ENCODE measurements at regions not wholly inside any gene's neighbourhood (a gene's known extent, or its start where the extent isn't known, plus 50 kb on each side); places are given as distances from the start of the nearest gene placed in this dataset.

GRCh38 chr5:124477062-124477461, 269.4 kb downstream of the ZNF608 start:
- no peaks in the 10 kb centered on the region for H3K9me3 ChIP-seq (ENCODE audit: control insufficient read depth, low read length)
- H3K9ac ChIP-seq (ENCODE audit: low read length), result no peak overlapping the region
- H3K36me3 ChIP-seq (ENCODE audit: control insufficient read depth, insufficient read depth, low read length), result no peaks in the 10 kb centered on the region
- no peaks in the 10 kb centered on the region for H3K27me3 ChIP-seq (ENCODE audit: control insufficient read depth, insufficient read depth, low read length)
- H3K4me1 ChIP-seq (ENCODE audit: control insufficient read depth, insufficient read depth, low read length), result no peaks in the 10 kb centered on the region
- no peak overlapping the region for H3K4me3 ChIP-seq (ENCODE audit: low read length)

- H3K9ac ChIP-seq (ENCODE audit: low read length), result no peak overlapping the region
- H3K9me3 ChIP-seq (ENCODE audit: control insufficient read depth, low read length), result no peaks in the 10 kb centered on the region
- no peaks in the 10 kb centered on the region for H3K27me3 ChIP-seq (ENCODE audit: control insufficient read depth, insufficient read depth, low read length)
- H3K36me3 ChIP-seq (ENCODE audit: control insufficient read depth, insufficient read depth, low read length), result no peaks in the 10 kb centered on the region
- no peak overlapping the region for H3K4me3 ChIP-seq (ENCODE audit: low read length)
- H3K4me1 ChIP-seq (ENCODE audit: control insufficient read depth, insufficient read depth, low read length), result no peaks in the 10 kb centered on the region
Measured at GRCh38 chr5:124474528-124475215, 271.8 kb downstream of the ZNF608 start.

- no peaks in the 10 kb centered on the region for H3K27me3 ChIP-seq (ENCODE audit: control insufficient read depth, insufficient read depth, low read length)
Measured at GRCh38 chr5:124468671-124469411, 277.6 kb downstream of the ZNF608 start.

GRCh38 chr5:124467745-124468144, 278.7 kb downstream of the ZNF608 start:
- no peaks in the 10 kb centered on the region for H3K27me3 ChIP-seq (ENCODE audit: control insufficient read depth, insufficient read depth, low read length)
- no peak overlapping the region for H3K4me3 ChIP-seq (ENCODE audit: low read length)
- H3K36me3 ChIP-seq (ENCODE audit: control insufficient read depth, insufficient read depth, low read length), result no peaks in the 10 kb centered on the region
- no peaks in the 10 kb centered on the region for H3K9me3 ChIP-seq (ENCODE audit: control insufficient read depth, low read length)
- H3K4me1 ChIP-seq (ENCODE audit: control insufficient read depth, insufficient read depth, low read length), result no peaks in the 10 kb centered on the region
- no peak overlapping the region for H3K9ac ChIP-seq (ENCODE audit: low read length)

More at GRCh38 chr5:124468671-124469411, 277.6 kb downstream of the ZNF608 start:
- H3K4me1 ChIP-seq (ENCODE audit: control insufficient read depth, insufficient read depth, low read length), result no peaks in the 10 kb centered on the region
- no peak overlapping the region for H3K9ac ChIP-seq (ENCODE audit: low read length)
- no peaks in the 10 kb centered on the region for H3K36me3 ChIP-seq (ENCODE audit: control insufficient read depth, insufficient read depth, low read length)
- no peaks in the 10 kb centered on the region for H3K9me3 ChIP-seq (ENCODE audit: control insufficient read depth, low read length)
- no peak overlapping the region for H3K4me3 ChIP-seq (ENCODE audit: low read length)

- H3K27me3 ChIP-seq (ENCODE audit: control insufficient read depth, insufficient read depth, low read length), result no peaks in the 10 kb centered on the region
- no peaks in the 10 kb centered on the region for H3K36me3 ChIP-seq (ENCODE audit: control insufficient read depth, insufficient read depth, low read length)
- H3K9ac ChIP-seq (ENCODE audit: low read length), result no peak overlapping the region
- no peaks in the 10 kb centered on the region for H3K9me3 ChIP-seq (ENCODE audit: control insufficient read depth, low read length)
- no peaks in the 10 kb centered on the region for H3K4me1 ChIP-seq (ENCODE audit: control insufficient read depth, insufficient read depth, low read length)
- H3K4me3 ChIP-seq (ENCODE audit: low read length), result no peak overlapping the region
Measured at GRCh38 chr5:124466011-124466410, 280.4 kb downstream of the ZNF608 start.

GRCh38 chr5:124463851-124464250, 282.6 kb downstream of the ZNF608 start:
- Histone ChIP-seq H3K9ac (ENCODE audit: low read length) (no peak overlapping the region), H3K36me3 (ENCODE audit: control insufficient read depth, insufficient read depth, low read length) (no peaks in the 10 kb centered on the region), H3K4me3 (ENCODE audit: low read length) (no peak overlapping the region), H3K27me3 (ENCODE audit: control insufficient read depth, insufficient read depth, low read length) (no peaks in the 10 kb centered on the region), H3K4me1 (ENCODE audit: control insufficient read depth, insufficient read depth, low read length) (no peaks in the 10 kb centered on the region), H3K9me3 (ENCODE audit: control insufficient read depth, low read length) (no peaks in the 10 kb centered on the region)

- H3K9me3 ChIP-seq (ENCODE audit: control insufficient read depth, low read length), result no peaks in the 10 kb centered on the region
- H3K4me1 ChIP-seq (ENCODE audit: control insufficient read depth, insufficient read depth, low read length), result no peaks in the 10 kb centered on the region
- no peak overlapping the region for H3K4me3 ChIP-seq (ENCODE audit: low read length)
- no peaks in the 10 kb centered on the region for H3K27me3 ChIP-seq (ENCODE audit: control insufficient read depth, insufficient read depth, low read length)
- H3K9ac ChIP-seq (ENCODE audit: low read length), result no peak overlapping the region
- H3K36me3 ChIP-seq (ENCODE audit: control insufficient read depth, insufficient read depth, low read length), result no peaks in the 10 kb centered on the region
Measured at GRCh38 chr5:124462751-124463150, 283.7 kb downstream of the ZNF608 start.

- Histone ChIP-seq H3K36me3 (ENCODE audit: control insufficient read depth, insufficient read depth, low read length) (no peaks in the 10 kb centered on the region), H3K9ac (ENCODE audit: low read length) (no peak overlapping the region)
Measured at GRCh38 chr5:124461941-124462340, 284.5 kb downstream of the ZNF608 start.

GRCh38 chr5:124461157-124461556, 285.3 kb downstream of the ZNF608 start:
- no peaks in the 10 kb centered on the region for H3K27me3 ChIP-seq (ENCODE audit: control insufficient read depth, insufficient read depth, low read length)
- no peak overlapping the region for H3K4me3 ChIP-seq (ENCODE audit: low read length)
- H3K9me3 ChIP-seq (ENCODE audit: control insufficient read depth, low read length), result no peaks in the 10 kb centered on the region
- H3K9ac ChIP-seq (ENCODE audit: low read length), result no peak overlapping the region
- H3K4me1 ChIP-seq (ENCODE audit: control insufficient read depth, insufficient read depth, low read length), result no peaks in the 10 kb centered on the region
- no peaks in the 10 kb centered on the region for H3K36me3 ChIP-seq (ENCODE audit: control insufficient read depth, insufficient read depth, low read length)

More at GRCh38 chr5:124461941-124462340, 284.5 kb downstream of the ZNF608 start:
- H3K9me3 ChIP-seq (ENCODE audit: control insufficient read depth, low read length), result no peaks in the 10 kb centered on the region
- H3K27me3 ChIP-seq (ENCODE audit: control insufficient read depth, insufficient read depth, low read length), result no peaks in the 10 kb centered on the region
- no peaks in the 10 kb centered on the region for H3K4me1 ChIP-seq (ENCODE audit: control insufficient read depth, insufficient read depth, low read length)
- no peak overlapping the region for H3K4me3 ChIP-seq (ENCODE audit: low read length)

GRCh38 chr5:124460642-124461041, 285.8 kb downstream of the ZNF608 start:
- H3K27me3 ChIP-seq (ENCODE audit: control insufficient read depth, insufficient read depth, low read length), result no peaks in the 10 kb centered on the region
- H3K4me3 ChIP-seq (ENCODE audit: low read length), result no peak overlapping the region
- H3K4me1 ChIP-seq (ENCODE audit: control insufficient read depth, insufficient read depth, low read length), result no peaks in the 10 kb centered on the region
- H3K9ac ChIP-seq (ENCODE audit: low read length), result no peak overlapping the region
- no peaks in the 10 kb centered on the region for H3K36me3 ChIP-seq (ENCODE audit: control insufficient read depth, insufficient read depth, low read length)
- no peaks in the 10 kb centered on the region for H3K9me3 ChIP-seq (ENCODE audit: control insufficient read depth, low read length)

GRCh38 chr5:124459984-124460383, 286.5 kb downstream of the ZNF608 start:
- Histone ChIP-seq H3K9me3 (ENCODE audit: control insufficient read depth, low read length) (no peaks in the 10 kb centered on the region), H3K4me1 (ENCODE audit: control insufficient read depth, insufficient read depth, low read length) (no peaks in the 10 kb centered on the region), H3K9ac (ENCODE audit: low read length) (no peak overlapping the region), H3K36me3 (ENCODE audit: control insufficient read depth, insufficient read depth, low read length) (no peaks in the 10 kb centered on the region), H3K4me3 (ENCODE audit: low read length) (no peak overlapping the region), H3K27me3 (ENCODE audit: control insufficient read depth, insufficient read depth, low read length) (no peaks in the 10 kb centered on the region)

- no peaks in the 10 kb centered on the region for H3K27me3 ChIP-seq (ENCODE audit: control insufficient read depth, insufficient read depth, low read length)
- H3K4me3 ChIP-seq (ENCODE audit: low read length), result no peak overlapping the region
- no peaks in the 10 kb centered on the region for H3K4me1 ChIP-seq (ENCODE audit: control insufficient read depth, insufficient read depth, low read length)
- H3K9ac ChIP-seq (ENCODE audit: low read length), result no peak overlapping the region
- H3K36me3 ChIP-seq (ENCODE audit: control insufficient read depth, insufficient read depth, low read length), result no peaks in the 10 kb centered on the region
- no peaks in the 10 kb centered on the region for H3K9me3 ChIP-seq (ENCODE audit: control insufficient read depth, low read length)
Measured at GRCh38 chr5:124457901-124458300, 288.5 kb downstream of the ZNF608 start.

Data from mucosa of stomach (tissue), 1 donor.